GM23338 (cell line): ENCODE measurements at regions not wholly inside any gene's neighbourhood (a gene's known extent, or its start where the extent isn't known, plus 50 kb on each side); places are given as distances from the start of the nearest gene placed in this dataset.
"Not testable (repeated sequence)": the region's sequence is repeated elsewhere in the genome, so short reads cannot be mapped to it uniquely, and the experiment has no call there.

ENCODE experiments used
- ATAC-seq: fragments of 200-7000 bp; cut with Tn5 transposase; 3 replicates; pipeline ENCODE4 v1.9.1; 2020
- DNase-seq: peaks from one replicate; pipeline ENCODE4 v3.0.0-alpha.2; 2015; ENCODE audit warnings: low spot score
- H2AFZ ChIP-seq: fragments of 200-600 bp; sonication (generic); 2 replicates; pipeline ENCODE4 v1.8.0; 2016; ENCODE audit warnings: antibody characterized with exemption, mild to moderate bottlenecking, moderate library complexity
- H3F3A ChIP-seq: fragments of 200-600 bp; sonication (generic); replicated peaks from 2 replicates; pipeline ENCODE4 v1.8.0; 2017; ENCODE audit warnings: antibody characterized with exemption, mixed run types, low read depth
- H3K27ac ChIP-seq: fragments of 200-600 bp; sonication (generic); 2 replicates; pipeline ENCODE4 v1.6.1; 2016; ENCODE audit warnings: low read depth
- H3K27me3 ChIP-seq: fragments of 200-600 bp; sonication (generic); 2 replicates; pipeline ENCODE4 v1.8.0; 2016; ENCODE audit warnings: mild to moderate bottlenecking, mixed run types, moderate library complexity; ENCODE audit not compliant: insufficient read depth
- H3K36me3 ChIP-seq: fragments of 200-600 bp; sonication (generic); 2 replicates; pipeline ENCODE4 v1.8.0; 2016; ENCODE audit warnings: mild to moderate bottlenecking; ENCODE audit not compliant: insufficient read depth
- H3K4me1 ChIP-seq: fragments of 200-600 bp; sonication (generic); 2 replicates; pipeline ENCODE4 v1.8.0; 2016; ENCODE audit warnings: mild to moderate bottlenecking, moderate library complexity; ENCODE audit not compliant: insufficient read depth
- H3K4me2 ChIP-seq: fragments of 200-600 bp; sonication (generic); 2 replicates; pipeline ENCODE4 v1.7.1; 2017; ENCODE audit warnings: mixed run types
- H3K4me3 ChIP-seq: fragments of 200-600 bp; sonication (generic); 2 replicates; pipeline ENCODE4 v1.6.1; 2016; ENCODE audit warnings: mixed run types
- H3K79me2 ChIP-seq: fragments of 200-600 bp; sonication (generic); replicated peaks from 2 replicates; pipeline ENCODE4 v1.8.0; 2017; ENCODE audit warnings: mild to moderate bottlenecking; ENCODE audit not compliant: insufficient read depth
- H3K9me2 ChIP-seq: fragments of 200-600 bp; sonication (generic); 2 replicates; pipeline ENCODE4 v1.8.0; 2017; ENCODE audit not compliant: insufficient read depth
- H4K20me1 ChIP-seq: fragments of 200-600 bp; sonication (generic); replicated peaks from 2 replicates; pipeline ENCODE4 v1.8.0; 2017; ENCODE audit warnings: mild to moderate bottlenecking; ENCODE audit not compliant: insufficient read depth
- H3K27ac Mint-ChIP-seq: 2 replicates; pipeline ENCODE4 v1.8.0; 2020; ENCODE audit warnings: inconsistent platforms, mild to moderate bottlenecking, moderate library complexity, mixed read lengths
- H3K27me3 Mint-ChIP-seq: 3 replicates; pipeline ENCODE4 v1.8.0; 2022; ENCODE audit warnings: low read depth, mild to moderate bottlenecking, moderate library complexity, mixed read lengths, inconsistent platforms; ENCODE audit not compliant: insufficient read depth, poor library complexity
- H3K36me3 Mint-ChIP-seq: 3 replicates; pipeline ENCODE4 v1.8.0; 2021; ENCODE audit warnings: low read depth, mild to moderate bottlenecking, inconsistent platforms, moderate library complexity, mixed read lengths
- H3K4me1 Mint-ChIP-seq: 3 replicates; pipeline ENCODE4 v1.8.0; 2020; ENCODE audit warnings: mild to moderate bottlenecking, inconsistent platforms, mixed read lengths
- H3K4me3 Mint-ChIP-seq: 3 replicates; pipeline ENCODE4 v1.8.0; 2021; ENCODE audit warnings: moderate library complexity, mild to moderate bottlenecking, inconsistent platforms, mixed read lengths
- H3K9me3 Mint-ChIP-seq: 3 replicates; pipeline ENCODE4 v1.8.0; 2020; ENCODE audit warnings: moderate library complexity, mild to moderate bottlenecking, inconsistent platforms, mixed read lengths
- CREB1 ChIP-seq: fragments of 250-450 bp; sonication (Bioruptor Pico); IDR thresholded peaks from 2 replicates; pipeline ENCODE4 v1.5.0; 2020; ENCODE audit warnings: low read depth, mild to moderate bottlenecking, moderate library complexity
- JUNB ChIP-seq: IDR thresholded peaks from one replicate; pipeline ENCODE4 v1.6.1; 2016; ENCODE audit warnings: antibody characterized with exemption; ENCODE audit not compliant: unreplicated experiment
- POLR2AphosphoS5 ChIP-seq: IDR thresholded peaks from 2 replicates; pipeline ENCODE4 v1.6.1; 2016; ENCODE audit warnings: antibody characterized with exemption, low read depth
- STAT1 ChIP-seq: IDR thresholded peaks from one replicate; pipeline ENCODE4 v1.6.1; 2016; ENCODE audit warnings: antibody characterized with exemption; ENCODE audit not compliant: unreplicated experiment
- ZNF331 ChIP-seq: fragments of 250-450 bp; sonication (Bioruptor Pico); IDR thresholded peaks from 2 replicates; pipeline ENCODE4 v1.5.0; 2020; ENCODE audit warnings: low read depth, mild to moderate bottlenecking, moderate library complexity

- H3K27me3 ChIP-seq, result no peaks in the 10 kb centered on the region
- H3K4me2 ChIP-seq, result no peak overlapping the region
- no peak overlapping the region for H2AFZ ChIP-seq
- H3K27me3 Mint-ChIP-seq, result no peaks in the 10 kb centered on the region
- H3K4me3 Mint-ChIP-seq, result no peak overlapping the region
- H3K9me3 Mint-ChIP-seq, result no peaks in the 10 kb centered on the region
- no peaks in the 10 kb centered on the region for H3K4me1 ChIP-seq
- DNase-seq (no peak), ATAC-seq (no peak)
- no peaks in the 10 kb centered on the region for H3K4me1 Mint-ChIP-seq
- no peak for TF ChIP-seq JUNB
- no peak for TF ChIP-seq STAT1
- no peak for TF ChIP-seq ZNF331 (CRISPR knock-in tag)
- TF ChIP-seq CREB1, result no peak
- no peak for TF ChIP-seq POLR2AphosphoS5
- no peak overlapping the region for H3K27ac ChIP-seq
- no peaks in the 10 kb centered on the region for H3K9me2 ChIP-seq
- no peaks in the 10 kb centered on the region for H3K36me3 Mint-ChIP-seq
- no peaks in the 10 kb centered on the region for H3F3A ChIP-seq
- H3K36me3 ChIP-seq, result no peaks in the 10 kb centered on the region
- no peaks in the 10 kb centered on the region for H3K79me2 ChIP-seq
- H4K20me1 ChIP-seq, result no peaks in the 10 kb centered on the region
- no peak overlapping the region for H3K4me3 ChIP-seq
- H3K27ac Mint-ChIP-seq, result no peak overlapping the region
Measured at GRCh38 chr2:131590896-131591295, 63.2 kb downstream of the CCDC74A start.

DNA sequence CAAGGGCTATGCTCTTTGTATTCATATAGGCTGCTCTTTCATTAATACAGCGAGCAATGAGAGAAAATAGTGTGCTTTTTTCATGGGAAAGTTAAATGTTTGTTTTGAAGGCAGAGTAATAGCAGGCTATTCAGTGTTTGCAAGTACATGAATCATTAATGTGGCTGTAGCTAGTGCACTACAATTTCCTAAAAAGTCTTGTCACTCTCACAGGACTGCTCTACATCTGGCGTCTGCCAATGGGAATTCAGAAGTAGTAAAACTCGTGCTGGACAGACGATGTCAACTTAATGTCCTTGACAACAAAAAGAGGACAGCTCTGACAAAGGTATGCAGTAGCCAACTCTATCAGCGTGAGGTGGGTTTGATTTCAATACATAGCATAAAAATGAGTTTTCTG is 68.9 kb downstream of the CCDC74A start:
- H3K27ac Mint-ChIP-seq, H3K4me1 ChIP-seq, H3K27ac ChIP-seq, H3K27me3 ChIP-seq, H3K4me1 Mint-ChIP-seq, DNase-seq, H4K20me1 ChIP-seq, H3F3A ChIP-seq, H3K79me2 ChIP-seq, H2AFZ ChIP-seq, H3K4me3 ChIP-seq, H3K36me3 Mint-ChIP-seq, H3K36me3 ChIP-seq, H3K4me2 ChIP-seq, H3K4me3 Mint-ChIP-seq, H3K9me2 ChIP-seq, ATAC-seq, H3K27me3 Mint-ChIP-seq, H3K9me3 Mint-ChIP-seq: not testable (repeated sequence)

- not testable (repeated sequence) for H3K27me3 ChIP-seq, H3K4me3 Mint-ChIP-seq, H2AFZ ChIP-seq, H3K9me2 ChIP-seq, H3K36me3 ChIP-seq, H4K20me1 ChIP-seq, DNase-seq, H3K9me3 Mint-ChIP-seq, H3K4me3 ChIP-seq, H3F3A ChIP-seq, H3K27ac ChIP-seq, H3K27me3 Mint-ChIP-seq, ATAC-seq, H3K4me1 ChIP-seq, H3K27ac Mint-ChIP-seq, H3K36me3 Mint-ChIP-seq, H3K79me2 ChIP-seq, H3K4me2 ChIP-seq
- peaks cover 16% of the 10 kb centered on the region for H3K4me1 Mint-ChIP-seq
Measured at GRCh38 chr2:131602444-131602843, 74.8 kb downstream of the CCDC74A start.

- not testable (repeated sequence) for H3K36me3 ChIP-seq, H3K4me1 ChIP-seq, H4K20me1 ChIP-seq, H3K27ac Mint-ChIP-seq, H3K9me3 Mint-ChIP-seq, H2AFZ ChIP-seq, H3K4me2 ChIP-seq, H3K27me3 ChIP-seq, H3K4me3 Mint-ChIP-seq, H3F3A ChIP-seq, H3K36me3 Mint-ChIP-seq, H3K4me3 ChIP-seq, H3K9me2 ChIP-seq, DNase-seq, H3K27ac ChIP-seq, H3K27me3 Mint-ChIP-seq, ATAC-seq, H3K79me2 ChIP-seq
- peaks cover 16% of the 10 kb centered on the region for H3K4me1 Mint-ChIP-seq
Measured at GRCh38 chr2:131604652-131605051, 77.0 kb downstream of the CCDC74A start.

DNA sequence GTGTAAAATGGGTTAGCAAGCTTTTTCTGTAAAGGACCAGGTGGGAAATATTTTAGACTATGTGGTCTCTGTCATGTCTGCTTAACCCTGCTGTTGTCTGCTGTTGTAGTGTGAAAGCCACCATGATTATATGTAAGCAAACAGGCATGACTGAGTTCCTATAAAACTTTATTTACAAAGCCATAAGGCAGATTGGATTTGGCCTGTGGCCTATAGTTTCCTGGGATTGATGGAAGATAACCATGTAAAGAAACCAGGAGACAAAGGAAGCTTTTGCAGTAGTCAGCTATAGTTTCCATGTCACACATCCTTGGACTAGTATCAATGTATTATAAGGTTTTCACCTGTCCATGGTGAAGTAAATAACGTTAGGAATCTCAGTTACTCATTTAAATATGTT is 78.7 kb downstream of the CCDC74A start:
- peaks cover 10% of the 10 kb centered on the region for H3K4me1 Mint-ChIP-seq

GRCh38 chr2:131607056-131607455 is 79.4 kb downstream of the CCDC74A start:
- ATAC-seq, H3K4me1 ChIP-seq, H2AFZ ChIP-seq, H3K27me3 Mint-ChIP-seq, H3K4me3 ChIP-seq, H3K27ac ChIP-seq, H3F3A ChIP-seq, DNase-seq, H3K4me2 ChIP-seq, H3K36me3 Mint-ChIP-seq, H4K20me1 ChIP-seq, H3K36me3 ChIP-seq, H3K27ac Mint-ChIP-seq, H3K4me3 Mint-ChIP-seq, H3K27me3 ChIP-seq, H3K9me2 ChIP-seq, H3K79me2 ChIP-seq, H3K9me3 Mint-ChIP-seq, H3K4me1 Mint-ChIP-seq: not testable (repeated sequence)

More for the DNA sequence above, 78.7 kb downstream of the CCDC74A start:
- not testable (repeated sequence) for H3K9me3 Mint-ChIP-seq, H3K4me2 ChIP-seq, H3F3A ChIP-seq, H3K27ac ChIP-seq, ATAC-seq, H3K27me3 ChIP-seq, H3K36me3 ChIP-seq, H3K4me3 ChIP-seq, H3K36me3 Mint-ChIP-seq, H3K9me2 ChIP-seq, H4K20me1 ChIP-seq, H3K4me1 ChIP-seq, H3K27ac Mint-ChIP-seq, H3K27me3 Mint-ChIP-seq, H3K4me3 Mint-ChIP-seq, H3K79me2 ChIP-seq, DNase-seq, H2AFZ ChIP-seq
